Panc1 (cell line): ENCODE measurements at regions not wholly inside any gene's neighbourhood (a gene's known extent, or its start where the extent isn't known, plus 50 kb on each side); places are given as distances from the start of the nearest gene placed in this dataset.
A peak's percentile ranks its signal among the peaks of the same experiment; 100 is the strongest.

Experiments
- ATAC-seq: fragments of 200-7000 bp; cut with Tn5 transposase; 2 replicates; pipeline ENCODE4 v1.9.1; 2020; ENCODE audit warnings: mild to moderate bottlenecking, moderate library complexity
- BruUV-seq: library from RNA; stranded (reverse); fragments of 400-500 nt; replicated peaks from 2 replicates; lab custom pipeline; 2021; lab: Mats Ljungman, UMichigan
- CTCF ChIA-PET: fragments of 300-600 bp; sonication (Branson Sonifier 250); formaldehyde crosslinking; loops from one replicate; lab custom pipeline; 2022; ENCODE audit warnings: antibody characterized with exemption; lab: Charles Lee
- POLR2A ChIA-PET: fragments of 300-600 bp; sonication (Branson Sonifier 250); formaldehyde crosslinking; loops from one replicate; lab custom pipeline; 2022; ENCODE audit warnings: antibody characterized with exemption; lab: Charles Lee
- DNase-seq: peaks from one replicate; pipeline ENCODE4 v3.0.0-alpha.2; 2010; ENCODE audit warnings: low read depth, low spot score
- H3K27ac ChIP-seq: 2 replicates; pipeline ENCODE4 v1.5.1; 2011; ENCODE audit warnings: mild to moderate bottlenecking, low read length, inconsistent platforms
- H3K27me3 ChIP-seq: fragments of 200-500 bp; sonication (Bioruptor generic); 2 replicates; pipeline ENCODE4 v1.6.0; 2014; ENCODE audit warnings: low read length, inconsistent platforms; ENCODE audit not compliant: control insufficient read depth, insufficient read depth
- H3K36me3 ChIP-seq: fragments of 200-500 bp; sonication (Bioruptor generic); 2 replicates; pipeline ENCODE4 v1.5.1; 2014; ENCODE audit warnings: inconsistent platforms, mild to moderate bottlenecking, low read length, moderate library complexity; ENCODE audit not compliant: control insufficient read depth, insufficient read depth
- H3K4me1 ChIP-seq: 2 replicates; pipeline ENCODE4 v1.5.1; 2011; ENCODE audit warnings: inconsistent platforms, mild to moderate bottlenecking, low read length, moderate library complexity; ENCODE audit not compliant: control insufficient read depth, insufficient read depth
- H3K4me3 ChIP-seq, 2 experiments: 2 replicates each; pipeline ENCODE4 v1.5.1; 2011 to 2012; ENCODE audit warnings: low read depth in 2 of 2, low read length in 2 of 2, mild to moderate bottlenecking in 2 of 2, inconsistent platforms in 1 of 2, moderate library complexity in 1 of 2
- H3K9me3 ChIP-seq: fragments of 200-500 bp; sonication (Bioruptor generic); 2 replicates; pipeline ENCODE4 v1.5.1; 2014; ENCODE audit warnings: low read depth, mild to moderate bottlenecking, inconsistent platforms, low read length, moderate library complexity; ENCODE audit not compliant: control insufficient read depth, insufficient read depth
- POLR2AphosphoS5 ChIP-seq: IDR thresholded peaks from 2 replicates; pipeline ENCODE4 v1.6.1; 2012; ENCODE audit warnings: mild to moderate bottlenecking, low read depth, low read length, moderate library complexity
- SIN3A ChIP-seq: IDR thresholded peaks from 2 replicates; pipeline ENCODE4 v1.6.1; 2012; ENCODE audit warnings: low read depth, mild to moderate bottlenecking, low read length, moderate library complexity, borderline replicate concordance; ENCODE audit not compliant: insufficient read depth
- TCF7L2 ChIP-seq: IDR thresholded peaks from 2 replicates; pipeline ENCODE4 v1.6.1; 2011; ENCODE audit warnings: mild to moderate bottlenecking, low read depth, low read length, inconsistent platforms
- in situ Hi-C: cut with HindIII; loops from 2 replicates; pipeline ENCODE4 v1.10.0; 2016; ENCODE audit warnings: low sequenced_read_pairs, low pct_unique_long_range_greater_than_20kb
- intact Hi-C: fragments of 100-400 bp; cut with micrococcal nuclease; formaldehyde crosslinking; loops from one replicate; pipeline ENCODE4 v1.10.0; 2022; ENCODE audit not compliant: unreplicated experiment
- TF ChIP-seq, protein P1 (sequence below): fragments of 450-650 bp; IDR thresholded peaks from 2 replicates; pipeline ENCODE4 v1.5.1; 2017; ENCODE audit warnings: mild to moderate bottlenecking
- TF ChIP-seq, protein P2 (sequence below), 2 experiments: IDR thresholded peaks; 2 replicates each; pipeline ENCODE4 v1.6.1; 2011 to 2012; ENCODE audit warnings: low read depth in 2 of 2, control low read depth in 1 of 2, low read length in 1 of 2, mild to moderate bottlenecking in 1 of 2, moderate library complexity in 1 of 2; ENCODE audit not compliant: insufficient read depth in 1 of 2

DNA sequence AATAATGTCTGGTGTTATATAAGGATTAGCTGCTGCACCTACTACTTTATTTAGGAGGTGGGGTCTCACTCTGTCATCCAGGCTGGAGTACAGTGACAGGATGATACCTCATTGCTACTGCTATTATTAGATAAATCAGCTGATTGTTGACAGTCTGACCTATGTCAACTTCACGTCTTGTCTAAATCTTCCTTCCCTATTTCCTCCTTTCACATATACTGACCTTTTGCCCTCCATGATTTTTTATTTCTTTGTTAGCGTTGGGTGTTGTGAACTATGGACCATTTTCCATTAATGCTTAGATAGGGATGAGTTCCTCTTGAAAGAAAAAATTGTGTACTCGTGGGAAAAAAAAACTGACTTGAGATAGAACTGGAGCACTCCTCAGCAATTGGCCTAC lies 109.9 kb upstream of the BEND6 start:
- in situ Hi-C loops (no loop called here), intact Hi-C loops (no loop called here)
- no peaks in the 10 kb centered on the region for H3K9me3 ChIP-seq
- no peaks in the 10 kb centered on the region for H3K36me3 ChIP-seq
- ChIA-PET POLR2A (interaction anchor here (1.5 kb wide), 1 partner anchor 41 kb away, joined by 4 read pairs; no protein-coding TSS in a partner anchor), CTCF (no interaction called here)
- DNase-seq, result no peak
- no peak for ATAC-seq
- H3K27me3 ChIP-seq, result no peaks in the 10 kb centered on the region
- H3K4me3 ChIP-seq, result no peak overlapping the region
- H3K4me1 ChIP-seq, result peaks cover 41% of the 10 kb centered on the region
- peak overlapping the region; percentile 82 for H3K27ac ChIP-seq
- TF ChIP-seq SIN3A (no peak), POLR2AphosphoS5 (no peak), TCF7L2 (no peak)
- TF ChIP-seq, protein P1, sequence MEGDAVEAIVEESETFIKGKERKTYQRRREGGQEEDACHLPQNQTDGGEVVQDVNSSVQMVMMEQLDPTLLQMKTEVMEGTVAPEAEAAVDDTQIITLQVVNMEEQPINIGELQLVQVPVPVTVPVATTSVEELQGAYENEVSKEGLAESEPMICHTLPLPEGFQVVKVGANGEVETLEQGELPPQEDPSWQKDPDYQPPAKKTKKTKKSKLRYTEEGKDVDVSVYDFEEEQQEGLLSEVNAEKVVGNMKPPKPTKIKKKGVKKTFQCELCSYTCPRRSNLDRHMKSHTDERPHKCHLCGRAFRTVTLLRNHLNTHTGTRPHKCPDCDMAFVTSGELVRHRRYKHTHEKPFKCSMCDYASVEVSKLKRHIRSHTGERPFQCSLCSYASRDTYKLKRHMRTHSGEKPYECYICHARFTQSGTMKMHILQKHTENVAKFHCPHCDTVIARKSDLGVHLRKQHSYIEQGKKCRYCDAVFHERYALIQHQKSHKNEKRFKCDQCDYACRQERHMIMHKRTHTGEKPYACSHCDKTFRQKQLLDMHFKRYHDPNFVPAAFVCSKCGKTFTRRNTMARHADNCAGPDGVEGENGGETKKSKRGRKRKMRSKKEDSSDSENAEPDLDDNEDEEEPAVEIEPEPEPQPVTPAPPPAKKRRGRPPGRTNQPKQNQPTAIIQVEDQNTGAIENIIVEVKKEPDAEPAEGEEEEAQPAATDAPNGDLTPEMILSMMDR, result no peak
- TF ChIP-seq, protein P2, sequence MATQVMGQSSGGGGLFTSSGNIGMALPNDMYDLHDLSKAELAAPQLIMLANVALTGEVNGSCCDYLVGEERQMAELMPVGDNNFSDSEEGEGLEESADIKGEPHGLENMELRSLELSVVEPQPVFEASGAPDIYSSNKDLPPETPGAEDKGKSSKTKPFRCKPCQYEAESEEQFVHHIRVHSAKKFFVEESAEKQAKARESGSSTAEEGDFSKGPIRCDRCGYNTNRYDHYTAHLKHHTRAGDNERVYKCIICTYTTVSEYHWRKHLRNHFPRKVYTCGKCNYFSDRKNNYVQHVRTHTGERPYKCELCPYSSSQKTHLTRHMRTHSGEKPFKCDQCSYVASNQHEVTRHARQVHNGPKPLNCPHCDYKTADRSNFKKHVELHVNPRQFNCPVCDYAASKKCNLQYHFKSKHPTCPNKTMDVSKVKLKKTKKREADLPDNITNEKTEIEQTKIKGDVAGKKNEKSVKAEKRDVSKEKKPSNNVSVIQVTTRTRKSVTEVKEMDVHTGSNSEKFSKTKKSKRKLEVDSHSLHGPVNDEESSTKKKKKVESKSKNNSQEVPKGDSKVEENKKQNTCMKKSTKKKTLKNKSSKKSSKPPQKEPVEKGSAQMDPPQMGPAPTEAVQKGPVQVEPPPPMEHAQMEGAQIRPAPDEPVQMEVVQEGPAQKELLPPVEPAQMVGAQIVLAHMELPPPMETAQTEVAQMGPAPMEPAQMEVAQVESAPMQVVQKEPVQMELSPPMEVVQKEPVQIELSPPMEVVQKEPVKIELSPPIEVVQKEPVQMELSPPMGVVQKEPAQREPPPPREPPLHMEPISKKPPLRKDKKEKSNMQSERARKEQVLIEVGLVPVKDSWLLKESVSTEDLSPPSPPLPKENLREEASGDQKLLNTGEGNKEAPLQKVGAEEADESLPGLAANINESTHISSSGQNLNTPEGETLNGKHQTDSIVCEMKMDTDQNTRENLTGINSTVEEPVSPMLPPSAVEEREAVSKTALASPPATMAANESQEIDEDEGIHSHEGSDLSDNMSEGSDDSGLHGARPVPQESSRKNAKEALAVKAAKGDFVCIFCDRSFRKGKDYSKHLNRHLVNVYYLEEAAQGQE (IDR thresholded peaks at IDR 0.05; ENCODE audit: insufficient read depth in 1 of 2, low read depth in 2 of 2, low read length in 1 of 2), result no peak
- BruUV-seq, result no TSS peak

DNA sequence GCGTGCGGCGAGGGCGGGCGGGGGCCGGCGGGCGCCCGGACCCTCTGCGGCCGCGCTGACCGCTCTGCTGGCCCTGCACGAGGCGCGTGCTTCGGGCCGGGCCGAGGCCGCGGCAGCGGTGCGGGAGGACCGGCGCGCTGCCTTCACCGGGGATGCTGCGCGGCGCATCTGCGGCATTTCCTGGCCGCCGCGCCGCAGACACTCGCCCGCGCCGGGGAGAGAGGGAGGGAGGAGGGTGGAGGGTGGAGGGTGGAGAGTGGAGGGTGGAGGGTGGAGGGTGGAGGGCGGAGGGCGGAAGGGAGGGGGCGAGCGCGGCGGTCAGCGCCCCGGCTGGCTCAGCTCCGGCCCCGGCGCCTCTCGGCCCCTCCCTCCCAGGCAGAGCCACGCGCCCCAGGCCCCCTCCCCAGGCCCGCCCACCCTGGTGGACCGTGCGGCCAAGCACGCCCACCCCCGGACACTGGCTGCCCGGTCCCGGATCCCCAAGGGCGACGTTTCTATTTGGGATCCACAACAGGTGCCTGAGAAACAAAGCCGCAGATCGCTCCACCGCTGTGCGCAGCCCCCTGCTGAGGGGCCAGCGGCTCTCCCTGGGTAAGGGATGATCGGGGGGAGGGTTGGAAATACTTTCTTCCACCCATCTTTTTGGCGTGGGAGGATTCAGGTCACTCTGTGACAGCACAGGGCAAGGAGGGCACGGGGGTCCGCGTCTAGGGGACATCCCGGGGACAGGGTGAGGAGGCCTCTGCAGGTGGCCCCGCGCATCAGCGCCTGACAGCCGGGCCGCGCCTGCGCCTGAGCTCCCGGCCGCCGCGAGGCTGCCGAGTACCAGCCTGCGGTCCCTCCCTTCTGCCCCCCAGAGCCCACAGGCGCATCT lies 111.2 kb upstream of the BEND6 start:
- TF ChIP-seq TCF7L2 (no peak), POLR2AphosphoS5 (peak; percentile 57; the same call in 1 of the 2 replicates), SIN3A (peak; percentile 40)
- TF ChIP-seq, protein P2 (IDR thresholded peaks at IDR 0.05; ENCODE audit: insufficient read depth in 1 of 2, low read depth in 2 of 2, low read length in 1 of 2), result no peak
- TF ChIP-seq, protein P1, result peak; percentile 91
- Histone ChIP-seq H3K4me1 (peaks cover 49% of the 10 kb centered on the region), H3K9me3 (no peaks in the 10 kb centered on the region), H3K36me3 (no peaks in the 10 kb centered on the region), H3K27ac (peak overlapping the region; percentile 82), H3K27me3 (no peaks in the 10 kb centered on the region), H3K4me3 (peak overlapping the region; percentile 80 to 99)
- ATAC-seq (peak; percentile 94), DNase-seq (no peak)
- in situ Hi-C loops (no loop called here), intact Hi-C loops (loop anchor here (5.0 kb wide), 1 partner anchor 136 kb away; no protein-coding TSS in a partner anchor)
- BruUV-seq, result TSS peak; percentile 65
- CTCF ChIA-PET, result interaction anchor here (0.5 to 1.0 kb wide), 4 partner anchors 61 to 210 kb away, joined by 3 to 4 read pairs (median 4); no protein-coding TSS in a partner anchor
- POLR2A ChIA-PET, result interaction anchor here (0.6 to 1.0 kb wide), 4 partner anchors 95 to 398 kb away, joined by 3 to 5 read pairs (median 3); no protein-coding TSS in a partner anchor
